HG03442 (cell line): ENCODE measurements at regions not wholly inside any gene's neighbourhood (a gene's known extent, or its start where the extent isn't known, plus 50 kb on each side); places are given as distances from the start of the nearest gene placed in this dataset.
"Not testable (repeated sequence)": the region's sequence is repeated elsewhere in the genome, so short reads cannot be mapped to it uniquely, and the experiment has no call there.

ENCODE experiments used
- ATAC-seq: cut with Tn5 transposase; IDR thresholded peaks from one replicate; pipeline ENCODE4 v1.9.1; 2021; ENCODE audit warnings: mild to moderate bottlenecking, moderate library complexity; ENCODE audit not compliant: unreplicated experiment

DNA sequence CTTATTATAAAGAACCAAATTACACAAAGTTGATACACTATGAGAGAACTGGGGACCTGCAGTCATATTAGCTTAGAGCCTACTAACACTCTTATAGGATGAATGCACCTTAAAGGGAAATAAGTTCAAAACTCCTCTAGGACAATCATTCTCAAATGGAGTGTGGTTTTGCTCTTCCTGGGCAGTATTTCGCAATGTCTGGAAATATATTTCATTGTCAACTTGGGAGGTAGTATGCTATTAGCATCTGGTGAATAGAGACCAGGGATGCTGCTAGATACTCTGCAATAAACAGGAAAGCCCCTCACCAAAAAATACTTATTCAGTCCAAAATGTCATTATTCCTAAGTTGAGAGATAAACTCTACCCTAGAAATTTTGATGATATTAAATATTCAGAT is 451.4 kb upstream of the ARPP21 start:
- ATAC-seq: no peak

DNA sequence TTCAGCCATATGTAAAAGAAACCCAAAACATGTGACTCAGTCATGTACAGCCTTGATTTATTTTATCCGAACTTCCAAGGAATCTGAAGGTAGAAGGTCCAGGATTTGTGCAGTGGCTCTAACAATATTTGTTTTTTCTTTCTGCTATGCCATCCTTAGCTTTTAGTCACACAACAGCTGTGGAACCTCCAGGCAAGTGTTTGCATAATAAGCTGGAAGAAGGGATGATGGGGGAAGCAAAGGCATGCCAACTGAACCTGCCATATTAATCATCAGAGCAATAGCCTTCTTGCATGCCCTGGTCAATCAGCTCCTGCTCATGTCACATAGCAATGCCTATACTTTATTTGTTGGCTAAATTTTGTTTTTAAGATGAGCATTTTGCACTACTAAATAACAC is 444.7 kb upstream of the ARPP21 start:
- no peak for ATAC-seq

DNA sequence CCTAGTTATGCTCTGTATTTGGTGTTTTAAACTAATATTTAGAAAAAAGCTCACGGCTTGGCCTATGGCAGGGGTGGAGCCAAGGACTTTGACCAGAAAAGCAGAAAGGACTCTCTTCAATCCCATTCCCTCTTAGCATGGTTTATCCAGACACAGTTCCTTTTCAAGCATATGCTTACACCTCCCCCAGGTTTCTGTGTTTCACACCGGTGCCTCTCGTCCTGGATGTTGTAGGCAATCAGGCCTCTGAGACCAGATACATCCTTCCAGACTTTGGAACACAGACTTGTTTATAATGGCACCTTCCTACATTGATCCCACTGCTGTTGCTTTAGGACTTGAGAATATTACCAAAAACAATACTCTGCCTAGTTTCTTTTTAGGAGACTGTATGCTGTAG is 440.5 kb upstream of the ARPP21 start:
- no peak for ATAC-seq

DNA sequence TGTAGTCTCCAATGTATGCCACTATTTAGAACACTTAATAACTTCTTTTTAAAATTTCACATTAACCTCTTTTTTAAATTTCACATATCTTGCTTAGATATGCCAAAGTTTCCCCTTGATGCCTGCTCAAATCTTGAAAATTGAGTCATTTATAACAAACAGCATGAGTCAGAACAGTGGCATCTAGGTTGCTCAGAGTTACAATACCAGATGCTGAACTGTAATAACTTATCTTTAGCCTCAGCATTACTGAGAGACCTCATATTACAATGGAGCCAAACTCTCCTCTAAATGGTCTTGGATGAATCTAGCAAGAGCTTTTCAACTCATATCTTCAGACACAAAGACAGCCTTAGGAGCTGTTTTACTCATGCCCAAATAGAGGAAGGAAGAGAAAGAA is 439.3 kb upstream of the ARPP21 start:
- ATAC-seq: no peak

DNA sequence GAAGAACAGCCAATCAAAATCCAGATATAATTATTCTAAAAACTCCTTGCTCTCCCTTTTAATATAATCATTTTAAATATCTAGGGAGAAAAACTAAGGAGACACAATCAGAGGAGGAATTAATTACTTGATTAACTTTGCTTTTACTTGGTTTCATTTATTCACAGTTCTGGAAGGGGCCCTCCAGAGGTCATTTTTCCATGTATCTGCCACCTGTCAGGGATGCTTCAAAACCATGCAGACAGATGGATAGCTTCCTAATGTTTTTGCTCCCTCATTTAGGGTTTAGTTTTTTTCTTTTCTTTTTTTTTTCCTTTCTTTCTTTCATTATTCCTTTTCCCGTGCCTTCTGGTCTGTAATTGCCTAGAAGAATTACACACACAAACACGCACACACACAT is 438.1 kb upstream of the ARPP21 start:
- ATAC-seq: no peak

DNA sequence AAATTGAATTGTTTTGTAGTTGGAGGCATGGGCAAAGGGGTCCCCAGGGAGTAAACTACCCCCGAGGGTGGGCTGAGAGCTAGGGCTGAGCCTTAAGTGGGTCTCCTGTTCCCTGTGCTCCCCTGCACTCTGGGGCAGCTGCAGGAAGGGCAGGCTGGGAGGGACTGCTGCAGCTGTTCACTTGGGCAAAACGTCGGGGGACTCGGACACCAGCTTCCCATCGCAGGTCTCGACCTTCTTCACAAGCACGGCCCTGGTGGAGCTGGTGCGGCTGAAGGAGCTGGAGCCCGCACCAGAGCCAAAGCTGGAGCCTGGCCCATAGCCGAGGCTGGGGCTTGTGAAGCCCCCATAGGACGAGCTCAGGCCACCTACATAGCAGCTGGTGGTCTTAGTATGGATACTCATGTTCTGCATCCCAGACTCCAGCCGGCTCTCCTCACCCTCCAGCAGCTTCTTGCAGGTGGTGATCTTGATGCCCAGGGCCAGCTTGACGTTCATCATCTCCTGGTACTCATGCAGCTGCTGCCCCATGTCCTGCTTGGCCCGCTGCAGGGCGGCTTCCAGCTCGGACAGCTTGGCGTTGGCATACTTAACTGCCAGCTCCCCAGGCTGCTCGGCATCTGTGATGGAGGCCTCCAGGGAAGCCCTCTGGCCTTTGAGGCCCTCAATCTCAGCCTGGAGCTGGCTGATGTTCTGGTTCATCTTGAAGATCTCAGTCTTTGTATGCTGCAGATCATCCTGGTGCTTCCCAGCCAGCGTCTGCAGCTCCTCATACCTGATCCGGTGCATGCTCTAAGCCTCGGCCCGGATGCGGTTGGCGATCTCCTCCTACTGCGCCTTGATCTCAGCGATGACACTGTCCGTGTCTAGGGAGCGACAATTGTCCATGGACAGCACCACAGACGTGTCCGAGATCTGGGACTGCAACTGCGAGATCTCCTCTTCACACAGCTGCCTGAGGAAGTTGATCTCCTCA is 423.5 kb upstream of the ARPP21 start:
- ATAC-seq: no peak

DNA sequence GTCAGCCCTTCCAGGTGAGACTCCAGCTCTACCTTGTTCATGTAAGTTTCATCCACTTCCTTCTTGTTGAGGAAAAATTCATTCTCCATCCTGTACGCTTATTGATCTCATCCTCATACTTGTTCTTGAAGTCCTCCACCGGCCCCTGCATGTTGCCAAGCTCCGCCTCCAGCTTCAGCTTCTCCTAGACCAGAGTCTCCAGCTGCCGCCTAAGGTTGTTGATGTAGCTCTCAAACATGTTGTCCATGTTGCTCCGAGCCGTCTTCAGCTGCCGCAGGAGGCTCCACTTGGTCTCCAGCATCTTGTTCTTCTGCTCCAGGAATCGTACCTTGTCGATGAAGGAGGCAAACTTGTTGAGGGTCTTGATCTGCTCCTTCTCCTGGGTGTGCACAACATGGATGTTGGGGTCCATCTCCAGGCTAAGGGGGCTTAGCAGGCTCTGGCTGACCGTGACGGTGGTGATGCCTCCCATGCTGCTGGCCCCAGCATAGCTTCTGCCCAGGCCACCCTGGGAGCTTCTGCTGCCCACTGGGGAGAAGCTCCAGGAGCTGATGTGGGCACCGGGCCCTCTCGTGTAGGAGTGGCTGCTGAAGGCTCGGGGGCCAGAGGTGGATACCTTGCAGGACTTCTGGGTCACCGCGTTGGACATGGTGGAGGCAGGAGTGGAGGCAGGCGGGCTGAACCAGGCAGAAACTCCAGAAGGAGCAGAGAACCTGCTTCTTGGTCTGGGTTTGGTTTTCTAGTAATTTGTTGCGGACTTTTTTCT is 422.6 kb upstream of the ARPP21 start:
- ATAC-seq: no peak

DNA sequence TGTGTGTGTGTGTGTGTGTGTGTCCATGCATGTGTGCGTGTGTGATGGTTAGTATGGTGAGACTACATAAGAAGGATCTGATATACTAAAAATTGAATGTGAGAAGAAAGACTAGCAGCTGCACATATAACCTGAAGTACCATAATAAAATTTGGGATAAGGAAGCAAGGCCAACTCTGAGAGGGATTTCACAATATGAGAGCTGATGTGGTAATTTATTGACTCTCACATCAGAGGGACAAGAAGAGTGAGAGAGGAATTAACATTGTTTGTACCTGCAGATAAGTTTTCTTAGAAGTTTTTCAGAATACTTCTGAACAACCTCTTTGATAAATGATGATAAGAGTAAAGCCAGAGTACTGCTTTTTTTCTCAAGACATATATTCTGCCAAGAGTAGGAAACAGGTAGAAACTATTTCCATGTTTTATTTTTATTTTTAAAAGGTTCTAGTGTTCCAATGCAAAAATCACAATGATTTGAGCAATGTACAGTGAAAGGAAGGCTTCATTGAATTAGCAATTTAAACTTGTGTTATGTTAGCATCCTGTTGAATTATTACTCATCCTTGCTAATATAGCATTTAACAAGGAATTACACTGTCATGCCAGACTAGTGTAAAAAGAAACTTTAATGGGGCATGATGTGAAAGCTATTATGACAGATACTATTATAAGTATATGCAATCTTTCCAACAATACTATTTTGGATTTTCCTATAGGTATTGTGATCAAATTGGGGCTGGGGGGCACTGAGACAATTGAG is 415.5 kb upstream of the ARPP21 start:
- no peak for ATAC-seq

- no peak for ATAC-seq
These were observed 414.6 kb upstream of the ARPP21 start for GRCh38 chr3:35224565-35225295.

DNA sequence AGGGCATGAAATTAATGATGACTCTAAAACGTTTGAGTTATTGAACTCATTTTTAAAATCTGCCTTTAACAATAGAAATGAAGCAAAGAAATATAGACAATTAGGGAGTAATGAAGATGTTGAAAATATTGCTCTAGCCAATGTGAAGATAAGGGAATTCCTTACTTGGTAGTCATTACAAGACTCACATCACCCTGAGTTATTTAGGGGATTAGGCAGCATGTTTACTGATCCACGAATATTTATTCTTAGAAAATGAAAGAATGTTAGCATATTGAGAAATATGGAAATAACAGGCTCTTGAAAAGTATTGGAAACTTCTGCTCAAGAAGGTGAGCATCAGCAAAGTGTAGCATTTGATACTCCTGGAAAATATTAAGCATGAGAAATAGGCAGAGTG is 398.1 kb upstream of the ARPP21 start:
- ATAC-seq: no peak

DNA sequence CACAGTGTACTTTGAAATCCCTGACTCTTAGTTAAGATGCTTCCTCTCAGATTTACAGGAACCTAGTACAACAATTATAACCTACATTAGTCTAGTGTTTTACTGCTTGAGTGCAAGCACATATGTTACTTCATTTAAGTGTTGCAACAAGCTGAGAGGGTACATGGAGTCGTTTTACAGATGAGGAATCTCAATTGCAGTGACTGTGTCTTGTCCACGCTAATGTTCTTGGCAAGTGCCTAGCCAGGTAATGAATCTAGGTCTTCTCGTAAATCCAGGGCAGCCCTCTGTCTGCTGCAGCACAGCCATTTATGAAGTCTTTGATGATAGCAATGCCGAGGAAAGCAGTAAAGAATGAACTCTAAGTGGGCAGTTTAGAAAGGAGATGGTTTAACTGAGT is 384.4 kb upstream of the ARPP21 start:
- no peak for ATAC-seq

GRCh38 chr3:35257641-35258040 is 381.7 kb upstream of the ARPP21 start:
- ATAC-seq: no peak

DNA sequence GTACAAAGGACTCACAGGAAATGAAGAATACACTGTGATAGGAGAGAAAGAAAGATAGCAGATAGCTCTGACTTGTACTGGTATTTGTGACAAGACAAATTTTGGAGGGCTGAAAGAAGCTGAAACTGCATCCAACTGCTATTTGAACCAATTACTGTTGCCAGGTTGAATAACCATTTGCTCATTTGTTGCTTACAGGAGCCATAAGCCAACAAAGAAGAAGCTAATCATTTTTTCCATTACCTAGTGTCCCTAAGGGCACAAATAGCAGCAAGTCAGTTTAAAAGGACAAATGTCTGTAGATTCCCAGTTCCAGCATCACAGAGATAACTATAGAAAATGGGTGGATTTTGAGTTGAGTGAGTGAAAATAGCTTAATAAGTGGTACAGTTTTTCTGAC is 376.9 kb upstream of the ARPP21 start:
- no peak for ATAC-seq

DNA sequence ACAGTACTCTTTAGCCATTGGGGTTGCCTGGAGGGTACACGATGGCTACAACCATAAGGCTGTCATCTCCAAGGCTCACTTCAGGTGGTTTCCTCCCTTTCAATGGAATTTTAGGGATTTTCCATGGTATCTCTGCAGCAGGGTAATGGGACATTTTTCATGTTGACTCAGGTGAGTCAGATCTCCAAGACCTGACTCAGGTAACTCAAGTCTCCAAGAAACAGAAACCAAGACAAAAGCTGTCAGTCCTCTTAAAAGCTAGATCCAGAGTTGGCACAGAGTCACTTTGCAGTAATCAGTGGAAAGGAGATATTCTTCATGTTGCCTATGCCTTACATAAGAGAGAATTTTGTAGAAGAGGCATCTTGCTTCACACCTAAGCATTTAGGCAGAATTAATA is 375.8 kb upstream of the ARPP21 start:
- ATAC-seq: no peak

DNA sequence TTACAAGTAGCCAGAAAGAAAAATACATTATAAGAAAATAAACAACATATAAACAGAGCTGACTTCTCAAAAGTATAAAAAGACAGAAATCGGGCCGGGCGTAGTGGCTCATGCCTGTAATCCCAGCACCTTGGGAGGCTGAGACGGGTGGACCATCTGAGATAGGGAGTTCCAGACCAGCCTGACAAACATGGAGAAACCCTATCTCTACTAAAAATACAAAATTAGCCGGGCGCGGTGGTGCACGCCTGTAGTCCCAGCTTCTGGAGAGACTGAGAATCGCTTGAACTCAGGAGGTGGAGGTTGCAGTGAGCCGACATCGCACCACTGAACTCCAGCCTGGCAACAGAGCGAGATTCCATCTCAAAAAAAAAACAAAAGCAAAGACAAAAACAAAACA is 373.3 kb upstream of the ARPP21 start:
- ATAC-seq: not testable (repeated sequence)

- ATAC-seq: no peak
These were observed 363.6 kb upstream of the ARPP21 start for GRCh38 chr3:35275768-35276167.

DNA sequence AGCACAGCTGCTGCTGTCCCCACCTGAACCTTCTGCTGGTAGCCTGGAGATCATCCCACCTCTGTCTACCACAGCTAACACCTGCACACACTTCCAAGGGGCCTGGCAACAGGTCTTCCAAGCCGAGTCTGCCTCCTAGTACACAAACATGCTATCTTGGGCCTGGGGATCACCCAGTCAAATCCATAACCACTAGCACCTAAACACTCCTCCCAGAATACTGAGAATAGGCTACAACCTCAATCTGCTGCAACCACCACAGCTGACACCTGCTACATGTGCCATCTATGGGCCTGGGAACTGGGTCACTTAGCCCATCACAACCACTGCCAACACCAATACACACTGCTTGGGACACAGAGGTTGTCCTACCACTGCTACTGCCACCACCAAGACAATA is 362.8 kb upstream of the ARPP21 start:
- no peak for ATAC-seq

DNA sequence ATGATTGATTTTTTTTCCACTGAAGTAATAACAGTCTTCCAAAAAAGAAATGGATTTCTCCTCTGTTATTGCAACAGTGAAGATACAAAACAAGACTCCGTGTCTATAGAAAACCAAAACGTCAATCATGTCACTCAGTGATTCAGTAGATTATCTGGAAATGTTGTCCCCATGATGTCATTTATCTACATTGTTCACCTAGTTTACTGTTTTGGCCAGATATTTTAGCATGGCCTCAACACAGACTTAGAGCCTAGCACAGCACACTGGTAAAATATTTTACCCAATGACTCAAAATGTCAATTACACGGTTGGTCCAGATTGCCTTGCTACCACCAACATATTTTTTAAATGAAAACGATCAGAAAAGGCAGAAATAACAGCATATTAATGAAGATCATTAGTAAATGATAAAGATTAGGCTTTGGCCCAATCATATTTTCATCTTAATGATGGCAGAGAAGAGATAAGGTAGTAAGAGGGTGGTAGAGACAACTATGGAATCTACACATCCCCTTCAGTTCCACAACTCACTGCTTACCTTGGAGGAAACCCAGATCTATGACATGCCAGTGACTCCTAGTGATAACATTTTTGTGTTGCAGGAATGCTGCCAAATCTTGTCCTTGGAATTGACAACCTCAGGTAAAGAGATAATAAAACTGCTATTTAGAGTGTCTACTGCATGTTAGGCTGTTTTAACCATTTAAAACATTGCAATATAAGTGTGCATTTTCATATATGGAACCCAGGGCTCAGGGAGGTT is 347.7 kb upstream of the ARPP21 start:
- no peak for ATAC-seq

DNA sequence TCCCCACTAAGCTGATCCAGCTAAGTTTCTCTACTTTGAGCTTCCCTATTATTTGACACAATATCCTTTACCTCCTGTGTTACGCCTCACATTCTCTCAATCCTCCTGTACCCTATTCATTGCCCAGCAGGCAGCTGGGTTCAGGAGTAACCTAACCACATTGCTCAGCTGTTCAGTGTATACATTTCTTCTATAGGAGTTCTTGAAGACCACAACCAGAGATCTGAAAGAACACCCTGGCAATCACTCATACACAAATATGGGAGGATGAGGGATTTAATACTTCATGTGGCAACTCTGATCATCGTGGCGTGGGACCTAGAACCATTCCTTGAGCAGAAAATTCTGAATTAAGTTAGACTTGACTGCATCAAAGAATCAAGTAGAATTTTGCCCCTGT is 346.8 kb upstream of the ARPP21 start:
- no peak for ATAC-seq

DNA sequence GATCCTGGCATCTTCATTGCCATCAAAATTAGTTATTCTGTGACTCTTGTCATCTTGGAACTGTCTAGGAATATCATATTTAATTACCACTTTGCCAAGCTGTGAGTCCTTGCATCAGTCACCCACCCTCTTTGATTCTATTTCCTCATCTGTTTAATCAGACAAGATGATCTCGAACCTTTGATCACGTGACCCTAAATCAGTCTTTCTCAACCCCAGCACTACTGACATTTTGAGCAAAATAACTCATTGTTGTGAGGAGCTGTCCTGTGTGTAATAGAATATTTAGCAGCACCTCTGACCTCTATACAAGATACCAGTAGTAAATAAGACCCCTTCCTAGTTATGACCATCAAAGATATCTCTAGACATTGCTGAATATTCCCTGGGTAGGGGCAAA is 343.4 kb upstream of the ARPP21 start:
- ATAC-seq: no peak
